GM12878 (cell line): ENCODE measurements at regions not wholly inside any gene's neighbourhood (a gene's known extent, or its start where the extent isn't known, plus 50 kb on each side); places are given as distances from the start of the nearest gene placed in this dataset.

Experiments used
- ATAC-seq: fragments of 200-7000 bp; cut with Tn5 transposase; 3 replicates; pipeline ENCODE4 v1.9.1; 2020; ENCODE audit warnings: mild to moderate bottlenecking, moderate library complexity
- BruUV-seq: library from RNA; stranded (reverse); fragments of 400-500 nt; replicated peaks from 2 replicates; lab custom pipeline; 2021; lab: Mats Ljungman, UMichigan
- CTCF ChIA-PET: fragments of 300-600 bp; sonication (Branson Sonifier 250); formaldehyde crosslinking; extraction: SDS; loops from one replicate; lab custom pipeline; 2021; ENCODE audit warnings: inconsistent platforms; lab: Yijun Ruan, JAX
- POLR2A ChIA-PET: fragments of 350-600 bp; formaldehyde crosslinking; extraction: SDS; loops from one replicate; lab custom pipeline; 2021; ENCODE audit warnings: inconsistent platforms; lab: Charles Lee
- RAD21 ChIA-PET: fragments of 300-600 bp; sonication (Branson Sonifier 250); formaldehyde crosslinking; loops from one replicate; lab custom pipeline; 2023; ENCODE audit warnings: antibody characterized with exemption; ENCODE audit not compliant: unreplicated experiment; lab: Charles Lee
- SMC1A ChIA-PET: fragments of 300-600 bp; sonication (Branson Sonifier 250); formaldehyde crosslinking; loops from one replicate; lab custom pipeline; 2023; ENCODE audit not compliant: unreplicated experiment, uncharacterized antibody; lab: Charles Lee
- DNase-seq: peaks from one replicate; pipeline ENCODE4 v3.0.0-alpha.2; 2011; ENCODE audit warnings: low read depth, low spot score
- FAIRE-seq: peaks from 3 replicates; lab custom pipeline; 2011; peaks lifted over from hg19 to GRCh38; lab: Jason Lieb, UNC
- H2AFZ ChIP-seq: 2 replicates; pipeline ENCODE4 v1.6.0; 2011; ENCODE audit warnings: low read depth, low read length, control low read depth; ENCODE audit not compliant: control insufficient read depth
- H3K27ac ChIP-seq: 2 replicates; pipeline ENCODE4 v1.5.1; 2011; ENCODE audit warnings: control low read depth; ENCODE audit not compliant: control insufficient read depth, insufficient read depth
- H3K27me3 ChIP-seq, 2 experiments: replicated peaks in 1 of 2; 2 replicates each; pipeline versions ENCODE4 v1.6.0 to v1.6.1; 2011; ENCODE audit warnings: low read length in 1 of 2; ENCODE audit not compliant: control insufficient read depth in 2 of 2, insufficient read depth in 2 of 2
- H3K36me3 ChIP-seq, 2 experiments: 2 replicates each; pipeline ENCODE4 v1.5.1; 2011; ENCODE audit warnings: low read length in 1 of 2; ENCODE audit not compliant: control insufficient read depth in 2 of 2, insufficient read depth in 2 of 2
- H3K4me1 ChIP-seq: 2 replicates; pipeline ENCODE4 v1.6.1; 2011; ENCODE audit warnings: mild to moderate bottlenecking, low read length, moderate library complexity, mixed read lengths; ENCODE audit not compliant: control insufficient read depth, insufficient read depth
- H3K4me2 ChIP-seq: 2 replicates; pipeline ENCODE4 v1.6.0; 2011; ENCODE audit warnings: control low read depth; ENCODE audit not compliant: control insufficient read depth, insufficient read depth
- H3K4me3 ChIP-seq: fragments of 200-600 bp; sonication (generic); 2 replicates; pipeline ENCODE4 v1.5.1; 2016
- H3K79me2 ChIP-seq: 2 replicates; pipeline ENCODE4 v1.6.0; 2011; ENCODE audit warnings: low read length; ENCODE audit not compliant: control insufficient read depth, insufficient read depth
- H3K9ac ChIP-seq: 2 replicates; pipeline ENCODE4 v1.8.0; 2011; ENCODE audit warnings: low read length, control low read depth, mixed read lengths; ENCODE audit not compliant: control insufficient read depth, insufficient read depth
- H3K9me3 ChIP-seq: replicated peaks from 3 replicates; pipeline ENCODE4 v1.5.1; 2011; ENCODE audit warnings: mild to moderate bottlenecking, low read length; ENCODE audit not compliant: control insufficient read depth, insufficient read depth
- H4K20me1 ChIP-seq: 2 replicates; pipeline ENCODE4 v1.6.0; 2011; ENCODE audit not compliant: control insufficient read depth, insufficient read depth
- CEBPB ChIP-seq, 2 experiments: fragments of 150-350 bp in 1 of 2; IDR thresholded peaks; 2 replicates each; pipeline ENCODE4 v1.6.1; 2012 to 2014; ENCODE audit warnings: low read depth in 2 of 2, low read length in 2 of 2, borderline replicate concordance in 1 of 2, inconsistent platforms in 1 of 2
- E2F8 ChIP-seq: fragments of 450-650 bp; IDR thresholded peaks from 2 replicates; pipeline ENCODE4 v1.6.1; 2018; ENCODE audit warnings: mild to moderate bottlenecking, low read depth, moderate library complexity; ENCODE audit not compliant: partially characterized antibody
- LARP7 ChIP-seq: fragments of 450-650 bp; IDR thresholded peaks from 2 replicates; pipeline ENCODE4 v1.6.1; 2017; ENCODE audit warnings: mild to moderate bottlenecking
- MXI1 ChIP-seq: fragments of 150-350 bp; IDR thresholded peaks from 2 replicates; pipeline ENCODE4 v1.6.1; 2011; ENCODE audit warnings: low read depth, mild to moderate bottlenecking, inconsistent platforms, low read length, improper control_type of control experiment
- SMC3 ChIP-seq: IDR thresholded peaks from 2 replicates; pipeline ENCODE4 v1.6.1; 2011; ENCODE audit warnings: low read length, improper control_type of control experiment, borderline replicate concordance
- STAT1 ChIP-seq: fragments of 450-650 bp; conservative IDR thresholded peaks from 2 replicates; pipeline ENCODE4 v1.6.1; 2014; ENCODE audit warnings: antibody characterized with exemption, mild to moderate bottlenecking
- WGBS: methylation state at CpG from one replicate; pipeline ENCODE4 v1.1.6; 2016; ENCODE audit warnings: low lambda C conversion rate; ENCODE audit not compliant: insufficient replicate concordance, insufficient coverage; ENCODE audit errors: missing lambda C conversion rate; 5-methylcytosine and 5-hydroxymethylcytosine counted together
- in situ Hi-C: fragments of 300-500 bp; cut with MboI; formaldehyde crosslinking; loops from 9 replicates; pipeline ENCODE4 v1.14.3; 2018; ENCODE audit warnings: mixed read lengths
- intact Hi-C: fragments of 100-400 bp; cut with micrococcal nuclease; formaldehyde crosslinking; loops from one replicate; pipeline ENCODE4 v1.14.2; 2022; ENCODE audit not compliant: unreplicated experiment
- TF ChIP-seq, protein P1 (sequence below): fragments of 450-650 bp; IDR thresholded peaks from 2 replicates; pipeline ENCODE4 v1.6.1; 2017; ENCODE audit warnings: low read depth, mild to moderate bottlenecking, moderate library complexity
- TF ChIP-seq, protein P2 (sequence below): fragments of 450-650 bp; IDR thresholded peaks from 2 replicates; pipeline ENCODE4 v1.6.1; 2017; ENCODE audit warnings: mild to moderate bottlenecking, moderate library complexity
- TF ChIP-seq, protein P3 (sequence below): IDR thresholded peaks from 2 replicates; pipeline ENCODE4 v1.6.1; 2011; ENCODE audit warnings: low read depth, mild to moderate bottlenecking, low read length, moderate library complexity, borderline replicate concordance; ENCODE audit errors: extremely low read depth

GRCh38 chr12:30345744-30346471 lies 349.8 kb downstream of the IPO8 start:
- WGBS = 11% methylated on average over 4 of the region's 4 CpGs
- Histone ChIP-seq H2AFZ (no peak overlapping the region), H3K27me3 (no peaks in the 10 kb centered on the region), H3K79me2 (no peaks in the 10 kb centered on the region), H3K9me3 (no peaks in the 10 kb centered on the region; the same call in 2 of the 3 replicates), H4K20me1 (no peaks in the 10 kb centered on the region), H3K9ac (no peak overlapping the region), H3K4me3 (no peak overlapping the region), H3K4me1 (no peaks in the 10 kb centered on the region), H3K27ac (no peak overlapping the region), H3K4me2 (no peak overlapping the region), H3K36me3 (no peaks in the 10 kb centered on the region)
- ChIA-PET CTCF (no interaction called here), POLR2A (no interaction called here), RAD21 (no interaction called here), SMC1A (interaction anchor here (0.5 kb wide), 1 partner anchor 1613 kb away, joined by 3 read pairs; no protein-coding TSS in a partner anchor)
- TF ChIP-seq, protein P1, sequence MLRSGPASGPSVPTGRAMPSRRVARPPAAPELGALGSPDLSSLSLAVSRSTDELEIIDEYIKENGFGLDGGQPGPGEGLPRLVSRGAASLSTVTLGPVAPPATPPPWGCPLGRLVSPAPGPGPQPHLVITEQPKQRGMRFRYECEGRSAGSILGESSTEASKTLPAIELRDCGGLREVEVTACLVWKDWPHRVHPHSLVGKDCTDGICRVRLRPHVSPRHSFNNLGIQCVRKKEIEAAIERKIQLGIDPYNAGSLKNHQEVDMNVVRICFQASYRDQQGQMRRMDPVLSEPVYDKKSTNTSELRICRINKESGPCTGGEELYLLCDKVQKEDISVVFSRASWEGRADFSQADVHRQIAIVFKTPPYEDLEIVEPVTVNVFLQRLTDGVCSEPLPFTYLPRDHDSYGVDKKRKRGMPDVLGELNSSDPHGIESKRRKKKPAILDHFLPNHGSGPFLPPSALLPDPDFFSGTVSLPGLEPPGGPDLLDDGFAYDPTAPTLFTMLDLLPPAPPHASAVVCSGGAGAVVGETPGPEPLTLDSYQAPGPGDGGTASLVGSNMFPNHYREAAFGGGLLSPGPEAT = no peak
- TF ChIP-seq LARP7 = no peak
- TF ChIP-seq SMC3 = no peak
- TF ChIP-seq, protein P2, sequence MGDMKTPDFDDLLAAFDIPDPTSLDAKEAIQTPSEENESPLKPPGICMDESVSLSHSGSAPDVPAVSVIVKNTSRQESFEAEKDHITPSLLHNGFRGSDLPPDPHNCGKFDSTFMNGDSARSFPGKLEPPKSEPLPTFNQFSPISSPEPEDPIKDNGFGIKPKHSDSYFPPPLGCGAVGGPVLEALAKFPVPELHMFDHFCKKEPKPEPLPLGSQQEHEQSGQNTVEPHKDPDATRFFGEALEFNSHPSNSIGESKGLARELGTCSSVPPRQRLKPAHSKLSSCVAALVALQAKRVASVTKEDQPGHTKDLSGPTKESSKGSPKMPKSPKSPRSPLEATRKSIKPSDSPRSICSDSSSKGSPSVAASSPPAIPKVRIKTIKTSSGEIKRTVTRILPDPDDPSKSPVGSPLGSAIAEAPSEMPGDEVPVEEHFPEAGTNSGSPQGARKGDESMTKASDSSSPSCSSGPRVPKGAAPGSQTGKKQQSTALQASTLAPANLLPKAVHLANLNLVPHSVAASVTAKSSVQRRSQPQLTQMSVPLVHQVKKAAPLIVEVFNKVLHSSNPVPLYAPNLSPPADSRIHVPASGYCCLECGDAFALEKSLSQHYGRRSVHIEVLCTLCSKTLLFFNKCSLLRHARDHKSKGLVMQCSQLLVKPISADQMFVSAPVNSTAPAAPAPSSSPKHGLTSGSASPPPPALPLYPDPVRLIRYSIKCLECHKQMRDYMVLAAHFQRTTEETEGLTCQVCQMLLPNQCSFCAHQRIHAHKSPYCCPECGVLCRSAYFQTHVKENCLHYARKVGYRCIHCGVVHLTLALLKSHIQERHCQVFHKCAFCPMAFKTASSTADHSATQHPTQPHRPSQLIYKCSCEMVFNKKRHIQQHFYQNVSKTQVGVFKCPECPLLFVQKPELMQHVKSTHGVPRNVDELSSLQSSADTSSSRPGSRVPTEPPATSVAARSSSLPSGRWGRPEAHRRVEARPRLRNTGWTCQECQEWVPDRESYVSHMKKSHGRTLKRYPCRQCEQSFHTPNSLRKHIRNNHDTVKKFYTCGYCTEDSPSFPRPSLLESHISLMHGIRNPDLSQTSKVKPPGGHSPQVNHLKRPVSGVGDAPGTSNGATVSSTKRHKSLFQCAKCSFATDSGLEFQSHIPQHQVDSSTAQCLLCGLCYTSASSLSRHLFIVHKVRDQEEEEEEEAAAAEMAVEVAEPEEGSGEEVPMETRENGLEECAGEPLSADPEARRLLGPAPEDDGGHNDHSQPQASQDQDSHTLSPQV = no peak
- no peak for TF ChIP-seq E2F8
- TF ChIP-seq, protein P3, sequence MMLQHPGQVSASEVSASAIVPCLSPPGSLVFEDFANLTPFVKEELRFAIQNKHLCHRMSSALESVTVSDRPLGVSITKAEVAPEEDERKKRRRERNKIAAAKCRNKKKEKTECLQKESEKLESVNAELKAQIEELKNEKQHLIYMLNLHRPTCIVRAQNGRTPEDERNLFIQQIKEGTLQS = no peak
- no peak for TF ChIP-seq MXI1
- TF ChIP-seq STAT1 = no peak
- no peak for TF ChIP-seq CEBPB (IDR thresholded peaks at IDR 0.05; ENCODE audit: borderline replicate concordance in 1 of 2, low read depth in 2 of 2, low read length in 2 of 2)
- ATAC-seq (no peak), FAIRE-seq (no peak), DNase-seq (no peak)
- no TSS peak for BruUV-seq
- intact Hi-C loops = no loop called here
- in situ Hi-C loops = no loop called here
